CD14-positive monocyte (primary cell): ENCODE measurements at regions not wholly inside any gene's neighbourhood (a gene's known extent, or its start where the extent isn't known, plus 50 kb on each side); places are given as distances from the start of the nearest gene placed in this dataset.

Experiments used
- DNase-seq, 3 donors: peaks; one replicate each; pipeline ENCODE4 v3.0.0-alpha.2; 2011 to 2022
- H2AFZ ChIP-seq: 2 replicates; pipeline ENCODE4 v1.6.0; 2012; ENCODE audit warnings: mild to moderate bottlenecking, low read depth, low read length, inconsistent platforms; ENCODE audit not compliant: insufficient read depth, poor library complexity, severe bottlenecking
- H3K27ac ChIP-seq, 2 donors: 1 replicate in 1 of 2; 2 replicates in 1 of 2; pipeline ENCODE4 v1.5.1; 2012 to 2013; ENCODE audit warnings: low read length in 2 of 2, control low read depth in 1 of 2, inconsistent platforms in 1 of 2, low read depth in 1 of 2, mild to moderate bottlenecking in 1 of 2
- H3K27me3 ChIP-seq, 2 donors: one replicate each; pipeline versions ENCODE4 v1.6.0 to v1.6.1; 2011 to 2013; ENCODE audit warnings: low read length in 2 of 2; ENCODE audit not compliant: control insufficient read depth in 2 of 2, insufficient read depth in 2 of 2
- H3K36me3 ChIP-seq, 2 donors: replicated peaks in 1 of 2; 1 replicate in 1 of 2; 2 replicates in 1 of 2; pipeline versions ENCODE4 v1.5.1 to v1.6.1; 2012 to 2013; ENCODE audit warnings: low read length in 2 of 2, control low read depth in 1 of 2, inconsistent platforms in 1 of 2, mild to moderate bottlenecking in 1 of 2; ENCODE audit not compliant: insufficient read depth in 2 of 2, control insufficient read depth in 1 of 2
- H3K4me1 ChIP-seq, 2 donors: 1 replicate in 1 of 2; 2 replicates in 1 of 2; pipeline versions ENCODE4 v1.5.1 to v1.6.1; 2012 to 2013; ENCODE audit warnings: low read length in 2 of 2, control low read depth in 1 of 2, inconsistent platforms in 1 of 2, mild to moderate bottlenecking in 1 of 2, moderate library complexity in 1 of 2; ENCODE audit not compliant: insufficient read depth in 2 of 2, control insufficient read depth in 1 of 2
- H3K4me2 ChIP-seq: replicated peaks from 2 replicates; pipeline ENCODE3; 2012; ENCODE audit warnings: low read length, moderate library complexity, mild to moderate bottlenecking; ENCODE audit not compliant: poor library complexity, severe bottlenecking; ENCODE audit errors: extremely low read depth
- H3K4me3 ChIP-seq, 3 experiments: fragments of 200-600 bp in 1 of 3; sonication (generic) in 1 of 3; replicated peaks in 1 of 3; 1 replicate in 2 of 3; 2 replicates in 1 of 3; pipeline ENCODE4 v1.5.1; 2011 to 2013; ENCODE audit warnings: low read length in 3 of 3, mild to moderate bottlenecking in 3 of 3, control low read depth in 2 of 3, low read depth in 2 of 3, inconsistent platforms in 1 of 3, moderate library complexity in 1 of 3
- H3K79me2 ChIP-seq: 2 replicates; pipeline ENCODE4 v1.6.0; 2012; ENCODE audit warnings: mild to moderate bottlenecking, control low read depth, inconsistent platforms, low read length, moderate library complexity; ENCODE audit not compliant: insufficient read depth
- H3K9ac ChIP-seq: 2 replicates; pipeline ENCODE4 v1.6.0; 2017; ENCODE audit warnings: low read length, mild to moderate bottlenecking; ENCODE audit not compliant: insufficient read depth, poor library complexity, severe bottlenecking
- H3K9me3 ChIP-seq, 2 donors: replicated peaks in 1 of 2; 1 replicate in 1 of 2; 2 replicates in 1 of 2; pipeline versions ENCODE4 v1.5.1 to v1.6.1; 2012 to 2013; ENCODE audit warnings: low read length in 2 of 2, control low read depth in 1 of 2; ENCODE audit not compliant: control insufficient read depth in 1 of 2, insufficient read depth in 1 of 2
- H4K20me1 ChIP-seq: 2 replicates; pipeline ENCODE4 v1.6.0; 2012; ENCODE audit warnings: mild to moderate bottlenecking, low read length, control low read depth, moderate library complexity; ENCODE audit not compliant: insufficient read depth
- H3K27ac Mint-ChIP-seq, 7 donors: one replicate each; pipeline ENCODE4 v1.8.0; 2020; ENCODE audit warnings: mild to moderate bottlenecking in 7 of 7, mixed read lengths in 7 of 7, moderate library complexity in 6 of 7, inconsistent platforms in 2 of 7
- H3K27me3 Mint-ChIP-seq, 3 donors: one replicate each; pipeline ENCODE4 v1.8.0; 2021 to 2022; ENCODE audit warnings: low read depth in 3 of 3, mild to moderate bottlenecking in 3 of 3, mixed read lengths in 3 of 3, moderate library complexity in 3 of 3, inconsistent platforms in 1 of 3
- H3K36me3 Mint-ChIP-seq, 2 donors: one replicate each; pipeline ENCODE4 v1.8.0; 2020; ENCODE audit warnings: mixed read lengths in 2 of 2, inconsistent platforms in 1 of 2, mild to moderate bottlenecking in 1 of 2
- H3K4me1 Mint-ChIP-seq: one replicate; pipeline ENCODE4 v1.8.0; 2020; ENCODE audit warnings: mild to moderate bottlenecking, mixed read lengths
- H3K4me3 Mint-ChIP-seq, 2 donors: one replicate each; pipeline ENCODE4 v1.8.0; 2020; ENCODE audit warnings: mild to moderate bottlenecking in 2 of 2, mixed read lengths in 2 of 2, moderate library complexity in 1 of 2
- H3K9me3 Mint-ChIP-seq, 7 donors: one replicate each; pipeline ENCODE4 v1.8.0; 2020 to 2022; ENCODE audit warnings: mixed read lengths in 7 of 7, mild to moderate bottlenecking in 6 of 7, moderate library complexity in 6 of 7, inconsistent platforms in 2 of 7
- CTCF ChIP-seq: fragments of 200-600 bp; IDR thresholded peaks from one replicate; pipeline ENCODE4 v1.8.0; 2022; ENCODE audit warnings: antibody characterized with exemption, mild to moderate bottlenecking
- WGBS: methylation state at CpG from one replicate; pipeline ENCODE4 v1.1.5; 2013; ENCODE audit warnings: missing lambda C conversion rate; ENCODE audit not compliant: insufficient coverage; 5-methylcytosine and 5-hydroxymethylcytosine counted together
- intact Hi-C, 2 donors: fragments of 100-400 bp; cut with micrococcal nuclease; formaldehyde crosslinking; loops; one replicate each; pipeline versions ENCODE4 v1.15.0 to v1.15.1; 2023

- H3K27ac ChIP-seq: no peak overlapping the region
- WGBS: no CpG with 5 or more reads among the region's 2 CpGs
- H2AFZ ChIP-seq: no peak overlapping the region
- no peaks in the 10 kb centered on the region for H3K4me1 ChIP-seq
- H3K79me2 ChIP-seq: no peaks in the 10 kb centered on the region
- no peak overlapping the region for H3K4me2 ChIP-seq
- H3K4me3 ChIP-seq: no peak overlapping the region
- H3K4me1 Mint-ChIP-seq: no peaks in the 10 kb centered on the region
- H3K27ac Mint-ChIP-seq: no peak overlapping the region
- peaks cover 0 to 4% (median 1%) of the 10 kb centered on the region in 3 donors for H3K27me3 Mint-ChIP-seq
- no peaks in the 10 kb centered on the region for H3K36me3 ChIP-seq
- no peak overlapping the region for H3K4me3 Mint-ChIP-seq
- H3K9ac ChIP-seq: no peak overlapping the region
- DNase-seq: no peak
- no peaks in the 10 kb centered on the region for H3K9me3 ChIP-seq
- no peaks in the 10 kb centered on the region for H3K27me3 ChIP-seq
- no peak for TF ChIP-seq CTCF
- H3K36me3 Mint-ChIP-seq: no peaks in the 10 kb centered on the region
- intact Hi-C loops: no loop called here
- peaks cover 0 to 5% (median 0%) of the 10 kb centered on the region in 7 donors for H3K9me3 Mint-ChIP-seq
- no peaks in the 10 kb centered on the region for H4K20me1 ChIP-seq
These were observed 463.8 kb downstream of the DSC3 start for GRCh38 chr18:30578707-30579106.

- Histone ChIP-seq H3K4me3 (no peak overlapping the region), H4K20me1 (no peaks in the 10 kb centered on the region), H3K4me1 (no peaks in the 10 kb centered on the region), H3K27me3 (no peaks in the 10 kb centered on the region), H3K9me3 (no peaks in the 10 kb centered on the region), H3K79me2 (no peaks in the 10 kb centered on the region), H3K4me2 (no peak overlapping the region), H3K27ac (no peak overlapping the region), H3K36me3 (no peaks in the 10 kb centered on the region), H2AFZ (no peak overlapping the region), H3K9ac (no peak overlapping the region)
- Mint-ChIP-seq H3K36me3 (no peaks in the 10 kb centered on the region), H3K27me3 (peaks cover 0 to 2% (median 0%) of the 10 kb centered on the region in 3 donors), H3K27ac (no peak overlapping the region), H3K4me1 (no peaks in the 10 kb centered on the region), H3K4me3 (no peak overlapping the region), H3K9me3 (peaks cover 0 to 5% (median 1%) of the 10 kb centered on the region in 7 donors)
- no peak for TF ChIP-seq CTCF
- intact Hi-C loops: no loop called here
- WGBS: 100% methylated on average over 1 of the region's 2 CpGs
- DNase-seq: no peak
These were observed 470.3 kb downstream of the DSC3 start for GRCh38 chr18:30572214-30572613.
